ENCODE measurements at regions not wholly inside any gene's neighbourhood (a gene's known extent, or its start where the extent isn't known, plus 50 kb on each side); places are given as distances from the start of the nearest gene placed in this dataset.

DNA sequence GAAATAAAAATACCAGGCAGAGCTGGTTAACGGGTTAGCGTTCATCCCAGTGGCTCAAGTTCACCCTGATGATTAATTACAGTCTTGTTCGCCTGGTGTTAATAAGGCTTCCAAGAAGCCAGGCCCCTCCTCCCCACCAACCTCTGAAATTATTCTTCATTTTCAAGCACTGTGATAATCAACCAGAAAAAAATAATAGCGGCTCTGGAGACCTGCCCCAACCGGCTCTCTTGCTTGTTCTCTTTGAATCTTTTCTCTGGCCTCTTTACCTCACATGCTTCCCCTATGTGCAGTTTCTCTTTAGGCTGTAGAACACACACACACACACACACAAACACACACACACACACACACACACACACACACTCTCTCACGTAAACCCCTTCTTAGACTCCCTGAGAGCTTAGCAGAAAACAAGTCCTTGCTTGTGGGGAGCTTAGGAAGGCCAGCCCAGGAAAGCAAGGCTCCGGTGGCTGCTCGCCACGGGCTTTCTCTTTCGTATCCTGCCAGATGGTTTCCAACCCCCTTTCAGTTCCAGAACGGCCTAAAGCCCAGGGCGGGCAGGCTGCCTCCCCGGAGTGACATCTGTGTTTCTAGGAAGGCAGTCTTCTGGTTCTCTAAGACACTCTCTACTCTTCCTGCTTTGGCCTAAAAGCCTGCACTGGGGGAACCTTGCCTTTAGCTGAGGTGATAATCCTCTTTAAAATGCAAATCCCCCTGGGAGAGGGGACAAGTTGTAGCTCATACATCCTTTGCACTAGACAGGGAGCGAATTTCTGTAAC, 106.4 kb upstream of the SESN3 start:
- peaks cover 8% of the 10 kb centered on the region for H3K4me1 ChIP-seq (ENCODE audit: insufficient read depth, low read length)
- no peak overlapping the region for H2BK20ac ChIP-seq (ENCODE audit: low read depth, low read length, poor library complexity, severe bottlenecking)
- H2BK5ac ChIP-seq (ENCODE audit: insufficient read length, low read length) = no peak overlapping the region
- no peaks in the 10 kb centered on the region for H3K9me3 ChIP-seq (ENCODE audit: control insufficient read depth, low read depth, low read length)
- H3K27me3 Mint-ChIP-seq (ENCODE audit: low read depth) = peaks cover 2% of the 10 kb centered on the region; the same call in 1 of the 2 replicates
- no peak overlapping the region for H2BK120ac ChIP-seq (ENCODE audit: low read depth, low read length, poor library complexity, severe bottlenecking)
- no peak overlapping the region; the same call in 1 of the 2 replicates for H3K14ac ChIP-seq (ENCODE audit: insufficient read depth, low read length)
- H4K91ac ChIP-seq (ENCODE audit: insufficient read length, low read depth, low read length) = no peak overlapping the region
- no peaks in the 10 kb centered on the region for H3K23me2 ChIP-seq (ENCODE audit: insufficient read length, low read depth, low read length, poor library complexity, severe bottlenecking)
- no peak overlapping the region for H3T11ph ChIP-seq (ENCODE audit: low read length)
- peak overlapping the region; percentile 35 for H3K4me2 ChIP-seq (ENCODE audit: insufficient read depth, insufficient read length, low read length)
- no peak overlapping the region for H4K5ac ChIP-seq (ENCODE audit: insufficient read length, low read depth, low read length)
- no peaks in the 10 kb centered on the region; a peak in 1 of 7 replicates for H3K36me3 Mint-ChIP-seq (ENCODE audit: insufficient read depth in 1 of 3, low read depth in 3 of 3)
- H3K79me2 ChIP-seq (ENCODE audit: insufficient read depth, low read length) = no peaks in the 10 kb centered on the region
- no peak overlapping the region for H3K23ac ChIP-seq (ENCODE audit: insufficient read length, low read depth, low read length)
- H3K9ac ChIP-seq (ENCODE audit: extremely low read depth, insufficient read length, low read length) = no peak overlapping the region
- no peaks in the 10 kb centered on the region for H3K27me3 ChIP-seq (ENCODE audit: insufficient read depth, low read length)
- no peak overlapping the region for H3K27ac Mint-ChIP-seq
- no peak overlapping the region for H2BK12ac ChIP-seq (ENCODE audit: insufficient read length, low read depth, low read length)
- H3K79me1 ChIP-seq (ENCODE audit: insufficient read depth, low read depth, low read length, poor library complexity, severe bottlenecking) = no peaks in the 10 kb centered on the region
- H2AK5ac ChIP-seq (ENCODE audit: insufficient read length, low read length) = no peak overlapping the region
- H3K4me1 Mint-ChIP-seq = peaks cover 8 to 26% of the 10 kb centered on the region in 2 experiments; a peak in 3 of 4 replicates
- H3K18ac ChIP-seq (ENCODE audit: insufficient read length, low read depth, low read length) = no peak overlapping the region
- H3K4me3 Mint-ChIP-seq = no peak overlapping the region
- no peak overlapping the region for H3K56ac ChIP-seq (ENCODE audit: insufficient read length, low read depth, low read length)
- TF ChIP-seq, protein P1, sequence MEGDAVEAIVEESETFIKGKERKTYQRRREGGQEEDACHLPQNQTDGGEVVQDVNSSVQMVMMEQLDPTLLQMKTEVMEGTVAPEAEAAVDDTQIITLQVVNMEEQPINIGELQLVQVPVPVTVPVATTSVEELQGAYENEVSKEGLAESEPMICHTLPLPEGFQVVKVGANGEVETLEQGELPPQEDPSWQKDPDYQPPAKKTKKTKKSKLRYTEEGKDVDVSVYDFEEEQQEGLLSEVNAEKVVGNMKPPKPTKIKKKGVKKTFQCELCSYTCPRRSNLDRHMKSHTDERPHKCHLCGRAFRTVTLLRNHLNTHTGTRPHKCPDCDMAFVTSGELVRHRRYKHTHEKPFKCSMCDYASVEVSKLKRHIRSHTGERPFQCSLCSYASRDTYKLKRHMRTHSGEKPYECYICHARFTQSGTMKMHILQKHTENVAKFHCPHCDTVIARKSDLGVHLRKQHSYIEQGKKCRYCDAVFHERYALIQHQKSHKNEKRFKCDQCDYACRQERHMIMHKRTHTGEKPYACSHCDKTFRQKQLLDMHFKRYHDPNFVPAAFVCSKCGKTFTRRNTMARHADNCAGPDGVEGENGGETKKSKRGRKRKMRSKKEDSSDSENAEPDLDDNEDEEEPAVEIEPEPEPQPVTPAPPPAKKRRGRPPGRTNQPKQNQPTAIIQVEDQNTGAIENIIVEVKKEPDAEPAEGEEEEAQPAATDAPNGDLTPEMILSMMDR (conservative IDR thresholded peaks at IDR 0.05) = no peak
- H4K20me1 ChIP-seq (ENCODE audit: control insufficient read depth, insufficient read depth, insufficient read length) = no peaks in the 10 kb centered on the region
- H2BK15ac ChIP-seq (ENCODE audit: low read depth, low read length) = no peak overlapping the region
- H3K4ac ChIP-seq (ENCODE audit: low read depth, low read length) = no peak overlapping the region
- no peaks in the 10 kb centered on the region; a peak in 1 of 5 replicates for H3K9me3 Mint-ChIP-seq
- H4K8ac ChIP-seq (replicated peaks; ENCODE audit: insufficient read length, low read depth, low read length) = no peak overlapping the region
- no peak overlapping the region for H2AFZ ChIP-seq (ENCODE audit: low read length)
- H3K27ac ChIP-seq (ENCODE audit: insufficient read length, low read depth, low read length) = no peak overlapping the region
- DNase-seq = peak; percentile 52
- no CpG with 5 or more reads among the region's 14 CpGs for WGBS (ENCODE audit: extremely low coverage, insufficient read length, low lambda C conversion rate)
